HepG2 (cell line): ENCODE measurements at regions not wholly inside any gene's neighbourhood (a gene's known extent, or its start where the extent isn't known, plus 50 kb on each side); places are given as distances from the start of the nearest gene placed in this dataset.

Source experiments
- CTCF ChIP-seq: sonication (generic); formaldehyde crosslinking; IDR thresholded peaks from 2 replicates; pipeline ENCODE4 v1.5.0; 2020; ENCODE audit warnings: mild to moderate bottlenecking, missing genetic modification reagents, moderate library complexity
- ELK4 ChIP-seq: sonication (generic); formaldehyde crosslinking; IDR thresholded peaks from 2 replicates; pipeline ENCODE4 v1.9.0; 2021; ENCODE audit warnings: missing genetic modification reagents, borderline replicate concordance
- EZH2 ChIP-seq: conservative IDR thresholded peaks from 2 replicates; pipeline ENCODE4 v1.6.1; 2012; ENCODE audit warnings: mild to moderate bottlenecking, low read depth, low read length, moderate library complexity
- FOSL1 ChIP-seq: sonication (generic); formaldehyde crosslinking; IDR thresholded peaks from 2 replicates; pipeline ENCODE4 v1.9.0; 2021; ENCODE audit warnings: missing genetic modification reagents, borderline replicate concordance
- MTA3 ChIP-seq: sonication (generic); formaldehyde crosslinking; IDR thresholded peaks from 2 replicates; pipeline ENCODE4 v1.4.0; 2020; ENCODE audit warnings: missing genetic modification reagents
- MZF1 ChIP-seq: sonication (generic); formaldehyde crosslinking; IDR thresholded peaks from 2 replicates; pipeline ENCODE4 v1.8.1; 2023; ENCODE audit warnings: mild to moderate bottlenecking, missing genetic modification reagents, borderline replicate concordance
- RAD21 ChIP-seq: fragments of 450-650 bp; formaldehyde crosslinking; IDR thresholded peaks from 2 replicates; pipeline ENCODE4 v1.5.0; 2020; ENCODE audit warnings: mild to moderate bottlenecking
- REPIN1 ChIP-seq: sonication (generic); formaldehyde crosslinking; IDR thresholded peaks from 2 replicates; pipeline ENCODE4 v1.8.0; 2022; ENCODE audit warnings: missing genetic modification reagents, low read depth, mild to moderate bottlenecking, borderline replicate concordance
- XRCC5 ChIP-seq: fragments of 200-400 bp; formaldehyde crosslinking; optimal IDR thresholded peaks from 2 replicates; pipeline ENCODE3; 2017; ENCODE audit warnings: mild to moderate bottlenecking, low read length
- YY1 ChIP-seq: IDR thresholded peaks from 2 replicates; pipeline ENCODE4 v1.6.1; 2011; ENCODE audit warnings: low read length, low read depth, moderate library complexity, mild to moderate bottlenecking; ENCODE audit not compliant: insufficient read depth, insufficient replicate concordance
- ZBTB1 ChIP-seq: sonication (generic); formaldehyde crosslinking; IDR thresholded peaks from 2 replicates; pipeline ENCODE4 v1.4.0; 2020; ENCODE audit warnings: missing genetic modification reagents, borderline replicate concordance
- TF ChIP-seq, protein P1 (sequence below): sonication (generic); formaldehyde crosslinking; IDR thresholded peaks from 2 replicates; pipeline ENCODE4 v1.5.1; 2020; ENCODE audit warnings: missing genetic modification reagents, mild to moderate bottlenecking, borderline replicate concordance
- TF ChIP-seq, protein P2 (sequence below): sonication (generic); formaldehyde crosslinking; IDR thresholded peaks from 2 replicates; pipeline ENCODE4 v1.8.0; 2022; ENCODE audit warnings: mild to moderate bottlenecking, missing genetic modification reagents, borderline replicate concordance

DNA sequence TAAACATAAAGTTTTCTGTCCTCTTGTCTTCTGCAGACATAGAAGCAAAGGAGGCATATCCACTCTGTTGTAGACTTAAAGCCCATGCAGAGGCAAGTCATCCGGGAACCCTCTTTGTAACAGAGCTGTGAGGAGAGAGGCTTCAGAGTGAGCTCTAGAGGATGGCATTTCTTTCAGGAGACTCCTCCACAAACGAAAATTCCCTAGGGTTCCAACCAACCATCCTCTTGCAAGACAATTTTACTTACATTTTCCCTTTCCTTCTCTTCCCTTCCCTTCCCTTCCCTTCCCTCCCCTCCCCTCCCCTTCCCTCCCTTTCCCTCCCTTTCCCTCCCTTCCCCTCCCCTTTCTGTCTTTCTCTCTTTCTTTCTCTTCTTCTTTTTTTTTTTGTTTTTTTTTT is 446.3 kb upstream of the MAP2 start:
- TF ChIP-seq CTCF (CRISPR knock-in tag) (no peak), MZF1 (CRISPR knock-in tag) (no peak), RAD21 (CRISPR knock-in tag) (no peak), REPIN1 (CRISPR knock-in tag) (no peak), XRCC5 (no peak), EZH2 (no peak), ZBTB1 (CRISPR knock-in tag) (no peak), ELK4 (CRISPR knock-in tag) (no peak), FOSL1 (CRISPR knock-in tag) (no peak), YY1 (no peak), MTA3 (no peak)
- TF ChIP-seq, protein P1, sequence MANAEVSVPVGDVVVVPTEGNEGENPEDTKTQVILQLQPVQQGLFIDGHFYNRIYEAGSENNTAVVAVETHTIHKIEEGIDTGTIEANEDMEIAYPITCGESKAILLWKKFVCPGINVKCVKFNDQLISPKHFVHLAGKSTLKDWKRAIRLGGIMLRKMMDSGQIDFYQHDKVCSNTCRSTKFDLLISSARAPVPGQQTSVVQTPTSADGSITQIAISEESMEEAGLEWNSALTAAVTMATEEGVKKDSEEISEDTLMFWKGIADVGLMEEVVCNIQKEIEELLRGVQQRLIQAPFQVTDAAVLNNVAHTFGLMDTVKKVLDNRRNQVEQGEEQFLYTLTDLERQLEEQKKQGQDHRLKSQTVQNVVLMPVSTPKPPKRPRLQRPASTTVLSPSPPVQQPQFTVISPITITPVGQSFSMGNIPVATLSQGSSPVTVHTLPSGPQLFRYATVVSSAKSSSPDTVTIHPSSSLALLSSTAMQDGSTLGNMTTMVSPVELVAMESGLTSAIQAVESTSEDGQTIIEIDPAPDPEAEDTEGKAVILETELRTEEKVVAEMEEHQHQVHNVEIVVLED (CRISPR knock-in tag) = no peak
- TF ChIP-seq, protein P2, sequence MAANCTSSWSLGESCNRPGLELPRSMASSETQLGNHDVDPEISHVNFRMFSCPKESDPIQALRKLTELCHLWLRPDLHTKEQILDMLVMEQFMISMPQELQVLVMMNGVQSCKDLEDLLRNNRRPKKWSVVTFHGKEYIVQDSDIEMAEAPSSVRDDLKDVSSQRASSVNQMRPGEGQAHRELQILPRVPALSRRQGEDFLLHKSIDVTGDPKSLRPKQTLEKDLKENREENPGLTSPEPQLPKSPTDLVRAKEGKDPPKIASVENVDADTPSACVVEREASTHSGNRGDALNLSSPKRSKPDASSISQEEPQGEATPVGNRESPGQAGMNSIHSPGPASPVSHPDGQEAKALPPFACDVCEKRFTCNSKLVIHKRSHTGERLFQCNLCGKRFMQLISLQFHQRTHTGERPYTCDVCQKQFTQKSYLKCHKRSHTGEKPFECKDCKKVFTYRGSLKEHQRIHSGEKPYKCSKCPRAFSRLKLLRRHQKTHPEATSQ (CRISPR knock-in tag) = no peak
